ENCODE measurements at regions not wholly inside any gene's neighbourhood (a gene's known extent, or its start where the extent isn't known, plus 50 kb on each side); places are given as distances from the start of the nearest gene placed in this dataset.

- dilution Hi-C loops (cut with MboI; ENCODE audit: extremely low pct_ligation_motif_present, low sequenced_read_pairs) = no loop called here
- H3K4me1 ChIP-seq (ENCODE audit: control insufficient read depth, extremely low read depth, insufficient read depth, low read length) = no peaks in the 10 kb centered on the region
- no peaks in the 10 kb centered on the region for H3K9me1 ChIP-seq (ENCODE audit: control insufficient read depth, extremely low read depth, insufficient read depth, low read length)
- no peaks in the 10 kb centered on the region for H3K79me2 ChIP-seq (ENCODE audit: control insufficient read depth, insufficient read depth, low read length)
- no peaks in the 10 kb centered on the region for H4K20me1 ChIP-seq (ENCODE audit: control insufficient read depth, extremely low read depth, insufficient read depth, low read length)
- H3K9me3 ChIP-seq (ENCODE audit: control insufficient read depth, low read depth, low read length) = no peaks in the 10 kb centered on the region
- H2AFZ ChIP-seq (ENCODE audit: control insufficient read depth, low read length) = no peak overlapping the region
- no peak for FAIRE-seq
- TF ChIP-seq EZH2 (IDR thresholded peaks at IDR 0.05; ENCODE audit: low read length) = no peak
- TF ChIP-seq CTCF (optimal IDR thresholded peaks at IDR 0.05 in 1 of 3, IDR thresholded peaks at IDR 0.05 in 1 of 3, conservative IDR thresholded peaks at IDR 0.05 in 1 of 3; ENCODE audit: extremely low read depth in 1 of 3, insufficient read depth in 2 of 3, low read length in 3 of 3) = no peak
- no peak for DNase-seq (ENCODE audit: low read depth, low spot score)
- no peak overlapping the region for H3K27ac ChIP-seq (ENCODE audit: control insufficient read depth, insufficient read depth, low read length)
- H3K27me3 ChIP-seq (ENCODE audit: control insufficient read depth, extremely low read depth, insufficient read depth, low read length) = no peaks in the 10 kb centered on the region
- H3K4me3 ChIP-seq (ENCODE audit: control insufficient read depth in 2 of 3, extremely low read depth in 1 of 3, insufficient read depth in 2 of 3, low read depth in 1 of 3, low read length in 3 of 3) = no peak overlapping the region
- no peaks in the 10 kb centered on the region for H3K36me3 ChIP-seq (ENCODE audit: control insufficient read depth in 2 of 2, extremely low read depth in 1 of 2, insufficient read depth in 2 of 2, low read length in 2 of 2)
- no peak overlapping the region for H3K4me2 ChIP-seq (ENCODE audit: control insufficient read depth, extremely low read depth, insufficient read depth, low read depth, low read length)
- no peak overlapping the region for H3K9ac ChIP-seq (ENCODE audit: control insufficient read depth, extremely low read depth, insufficient read depth, low read length)
Observed at GRCh38 chr14:58798173-58798572, 160.4 kb downstream of the DACT1 start.

DNA sequence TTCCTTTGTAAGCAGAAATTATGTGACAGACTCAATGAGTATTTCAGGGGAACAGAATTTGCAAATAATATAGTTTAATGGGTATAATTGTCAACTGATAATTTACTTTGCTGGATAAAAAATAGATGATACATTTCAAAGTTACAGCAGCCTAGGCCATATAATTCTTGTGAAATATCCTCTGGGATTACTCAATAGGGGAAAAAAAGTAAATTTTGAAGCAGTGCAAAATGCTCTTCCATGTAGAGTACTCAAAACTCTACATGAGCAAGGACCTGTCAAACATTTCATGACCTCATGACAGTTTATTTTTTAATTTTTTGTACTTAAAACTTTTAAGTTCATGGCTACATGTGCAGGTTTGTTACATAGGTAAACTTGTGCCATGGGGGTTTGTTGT lies 163.3 kb downstream of the DACT1 start:
- no peaks in the 10 kb centered on the region for H3K4me1 ChIP-seq (ENCODE audit: control insufficient read depth, extremely low read depth, insufficient read depth, low read length)
- H3K4me3 ChIP-seq (ENCODE audit: control insufficient read depth in 2 of 3, extremely low read depth in 1 of 3, insufficient read depth in 2 of 3, low read depth in 1 of 3, low read length in 3 of 3) = no peak overlapping the region
- FAIRE-seq (no peak), DNase-seq (ENCODE audit: low read depth, low spot score) (no peak)
- H3K79me2 ChIP-seq (ENCODE audit: control insufficient read depth, insufficient read depth, low read length) = no peaks in the 10 kb centered on the region
- no peaks in the 10 kb centered on the region for H4K20me1 ChIP-seq (ENCODE audit: control insufficient read depth, extremely low read depth, insufficient read depth, low read length)
- no peak overlapping the region for H2AFZ ChIP-seq (ENCODE audit: control insufficient read depth, low read length)
- no peaks in the 10 kb centered on the region for H3K27me3 ChIP-seq (ENCODE audit: control insufficient read depth, extremely low read depth, insufficient read depth, low read length)
- H3K27ac ChIP-seq (ENCODE audit: control insufficient read depth, insufficient read depth, low read length) = no peak overlapping the region
- no peak overlapping the region for H3K9ac ChIP-seq (ENCODE audit: control insufficient read depth, extremely low read depth, insufficient read depth, low read length)
- no peaks in the 10 kb centered on the region for H3K36me3 ChIP-seq (ENCODE audit: control insufficient read depth in 2 of 2, extremely low read depth in 1 of 2, insufficient read depth in 2 of 2, low read length in 2 of 2)
- H3K9me1 ChIP-seq (ENCODE audit: control insufficient read depth, extremely low read depth, insufficient read depth, low read length) = no peaks in the 10 kb centered on the region
- dilution Hi-C loops (cut with MboI; ENCODE audit: extremely low pct_ligation_motif_present, low sequenced_read_pairs) = no loop called here
- TF ChIP-seq EZH2 (IDR thresholded peaks at IDR 0.05; ENCODE audit: low read length) (no peak), CTCF (optimal IDR thresholded peaks at IDR 0.05 in 1 of 3, IDR thresholded peaks at IDR 0.05 in 1 of 3, conservative IDR thresholded peaks at IDR 0.05 in 1 of 3; ENCODE audit: extremely low read depth in 1 of 3, insufficient read depth in 2 of 3, low read length in 3 of 3) (no peak)
- H3K9me3 ChIP-seq (ENCODE audit: control insufficient read depth, low read depth, low read length) = no peaks in the 10 kb centered on the region
- H3K4me2 ChIP-seq (ENCODE audit: control insufficient read depth, extremely low read depth, insufficient read depth, low read depth, low read length) = no peak overlapping the region

All from keratinocyte (primary cell).